ENCODE measurements at regions not wholly inside any gene's neighbourhood (a gene's known extent, or its start where the extent isn't known, plus 50 kb on each side); places are given as distances from the start of the nearest gene placed in this dataset.
"Not testable (repeated sequence)": the region's sequence is repeated elsewhere in the genome, so short reads cannot be mapped to it uniquely, and the experiment has no call there.

- TF ChIP-seq, protein P1, sequence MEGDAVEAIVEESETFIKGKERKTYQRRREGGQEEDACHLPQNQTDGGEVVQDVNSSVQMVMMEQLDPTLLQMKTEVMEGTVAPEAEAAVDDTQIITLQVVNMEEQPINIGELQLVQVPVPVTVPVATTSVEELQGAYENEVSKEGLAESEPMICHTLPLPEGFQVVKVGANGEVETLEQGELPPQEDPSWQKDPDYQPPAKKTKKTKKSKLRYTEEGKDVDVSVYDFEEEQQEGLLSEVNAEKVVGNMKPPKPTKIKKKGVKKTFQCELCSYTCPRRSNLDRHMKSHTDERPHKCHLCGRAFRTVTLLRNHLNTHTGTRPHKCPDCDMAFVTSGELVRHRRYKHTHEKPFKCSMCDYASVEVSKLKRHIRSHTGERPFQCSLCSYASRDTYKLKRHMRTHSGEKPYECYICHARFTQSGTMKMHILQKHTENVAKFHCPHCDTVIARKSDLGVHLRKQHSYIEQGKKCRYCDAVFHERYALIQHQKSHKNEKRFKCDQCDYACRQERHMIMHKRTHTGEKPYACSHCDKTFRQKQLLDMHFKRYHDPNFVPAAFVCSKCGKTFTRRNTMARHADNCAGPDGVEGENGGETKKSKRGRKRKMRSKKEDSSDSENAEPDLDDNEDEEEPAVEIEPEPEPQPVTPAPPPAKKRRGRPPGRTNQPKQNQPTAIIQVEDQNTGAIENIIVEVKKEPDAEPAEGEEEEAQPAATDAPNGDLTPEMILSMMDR (IDR thresholded peaks at IDR 0.05), result not testable (repeated sequence)
- not testable (repeated sequence) for TF ChIP-seq POLR2A (IDR thresholded peaks at IDR 0.05)
These were observed 56.8 kb upstream of the FGF16 start for GRCh38 chrX:77390365-77390764.

Data from adrenal gland (tissue), 5 donors.